Lung (tissue), 11 donors: ENCODE measurements at regions not wholly inside any gene's neighbourhood (a gene's known extent, or its start where the extent isn't known, plus 50 kb on each side); places are given as distances from the start of the nearest gene placed in this dataset.

Experiments used
- ATAC-seq: fragments of 200-7000 bp; cut with Tn5 transposase; one replicate; pipeline ENCODE4 v1.9.1; 2020; ENCODE audit warnings: moderate number of reproducible peaks; ENCODE audit not compliant: insufficient read depth, low FRiP score
- DNase-seq, 3 donors: peaks; one replicate each; pipeline ENCODE4 v3.0.0-alpha.2; 2013 to 2017
- H3K27ac ChIP-seq, 2 donors: one replicate each; pipeline ENCODE4 v1.5.1; 2013; ENCODE audit warnings: mild to moderate bottlenecking in 2 of 2, moderate library complexity in 2 of 2, control low read depth in 1 of 2, inconsistent platforms in 1 of 2, low read depth in 1 of 2, low read length in 1 of 2
- H3K27me3 ChIP-seq, 3 donors: one replicate each; pipeline ENCODE4 v1.5.1; 2013; ENCODE audit warnings: low read length in 2 of 3; ENCODE audit not compliant: control insufficient read depth in 3 of 3, insufficient read depth in 3 of 3
- H3K36me3 ChIP-seq, 4 donors: one replicate each; pipeline ENCODE4 v1.5.1; 2013; ENCODE audit warnings: low read length in 4 of 4, mild to moderate bottlenecking in 1 of 4, moderate library complexity in 1 of 4; ENCODE audit not compliant: control insufficient read depth in 4 of 4, insufficient read depth in 4 of 4
- H3K4me1 ChIP-seq, 5 donors: one replicate each; pipeline ENCODE4 v1.5.1; 2013; ENCODE audit warnings: low read length in 5 of 5, mild to moderate bottlenecking in 2 of 5, moderate library complexity in 1 of 5; ENCODE audit not compliant: control insufficient read depth in 5 of 5, insufficient read depth in 5 of 5
- H3K4me3 ChIP-seq: one replicate; pipeline ENCODE4 v1.5.1; 2013; ENCODE audit warnings: mild to moderate bottlenecking, control low read depth, moderate library complexity
- H3K9ac ChIP-seq, 2 donors: one replicate each; pipeline ENCODE4 v1.5.1; 2013; ENCODE audit warnings: low read length in 2 of 2, control low read depth in 1 of 2; ENCODE audit not compliant: insufficient read depth in 1 of 2
- H3K9me3 ChIP-seq, 4 donors: one replicate each; pipeline ENCODE4 v1.5.1; 2013; ENCODE audit warnings: low read length in 3 of 4, mild to moderate bottlenecking in 1 of 4, moderate library complexity in 1 of 4; ENCODE audit not compliant: control insufficient read depth in 4 of 4, insufficient read depth in 3 of 4
- CTCF ChIP-seq: IDR thresholded peaks from 2 replicates; pipeline ENCODE4 v1.5.1; 2012; ENCODE audit warnings: mild to moderate bottlenecking; ENCODE audit errors: control extremely low read depth, extremely low read depth
- WGBS, 2 donors: extraction: QIAGEN DNeasy Blood & Tissue Kit; methylation state at CpG; one replicate each; pipeline ENCODE4 v1.1.7; 2013; 5-methylcytosine and 5-hydroxymethylcytosine counted together
- donor health status: control.
- donor health status: control.
- donor health status: Bipolar disorder and iron deficiency.
- donor health status: healthy.
- donor health status: DM: yes; HTN: yes; CAD: no.

- Histone ChIP-seq H3K9me3 (peaks cover 0 to 1% (median 0%) of the 10 kb centered on the region in 4 donors), H3K4me1 (no peaks in the 10 kb centered on the region), H3K27me3 (no peaks in the 10 kb centered on the region), H3K4me3 (no peak overlapping the region), H3K36me3 (no peaks in the 10 kb centered on the region), H3K27ac (no peak overlapping the region), H3K9ac (no peak overlapping the region)
- ATAC-seq (no peak), DNase-seq (no peak)
- no peak for TF ChIP-seq CTCF
- 90% methylated on average over 4 of the region's 4 CpGs for WGBS, 2 donors
These were observed 167.7 kb upstream of the NECTIN3 start for GRCh38 chr3:110903771-110904519.

DNA sequence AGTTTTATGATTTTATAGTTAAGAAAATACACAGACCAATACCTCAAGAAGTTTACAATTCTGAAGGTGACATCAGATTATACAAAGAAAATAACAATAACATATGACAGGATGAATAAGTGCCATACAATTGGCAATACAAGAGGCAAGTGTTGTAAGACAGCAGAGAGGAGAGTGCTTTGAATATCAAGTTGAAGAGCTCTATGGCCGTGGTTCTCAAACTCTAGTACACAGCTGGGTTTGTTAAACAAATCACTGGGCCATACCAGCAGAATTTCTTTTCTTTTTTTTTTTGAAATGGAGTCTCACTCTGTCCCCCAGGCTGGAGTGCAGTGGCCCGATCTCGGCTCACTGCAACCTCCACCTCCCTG, 167.1 kb upstream of the NECTIN3 start:
- H3K27ac ChIP-seq = no peak overlapping the region
- no peaks in the 10 kb centered on the region for H3K27me3 ChIP-seq
- 86 to 95% methylated on average over 3 of the region's 3 CpGs for WGBS, 2 donors
- no peaks in the 10 kb centered on the region for H3K36me3 ChIP-seq
- no peak overlapping the region for H3K4me3 ChIP-seq
- no peaks in the 10 kb centered on the region for H3K4me1 ChIP-seq
- ATAC-seq = no peak
- H3K9ac ChIP-seq = no peak overlapping the region
- DNase-seq = no peak
- TF ChIP-seq CTCF = no peak
- peaks cover 0 to 1% (median 0%) of the 10 kb centered on the region in 4 donors for H3K9me3 ChIP-seq

- no peak for TF ChIP-seq CTCF
- H3K9ac ChIP-seq = no peak overlapping the region
- H3K36me3 ChIP-seq = no peaks in the 10 kb centered on the region
- H3K27ac ChIP-seq = no peak overlapping the region
- ATAC-seq (no peak), DNase-seq (no peak)
- peaks cover 0 to 1% (median 0%) of the 10 kb centered on the region in 4 donors for H3K9me3 ChIP-seq
- 70 to 79% methylated on average over 1 of the region's 1 CpG for WGBS, 2 donors
- H3K27me3 ChIP-seq = no peaks in the 10 kb centered on the region
- no peaks in the 10 kb centered on the region for H3K4me1 ChIP-seq
- H3K4me3 ChIP-seq = no peak overlapping the region
These were observed 166.5 kb upstream of the NECTIN3 start for GRCh38 chr3:110905121-110905520.

- no peak for TF ChIP-seq CTCF
- H3K9me3 ChIP-seq = peaks cover 0 to 1% (median 0%) of the 10 kb centered on the region in 4 donors
These were observed 161.8 kb upstream of the NECTIN3 start for GRCh38 chr3:110909839-110910238.

More at GRCh38 chr3:110909839-110910238, 161.8 kb upstream of the NECTIN3 start:
- no peaks in the 10 kb centered on the region for H3K36me3 ChIP-seq
- ATAC-seq = no peak
- H3K4me3 ChIP-seq = no peak overlapping the region
- H3K27ac ChIP-seq = no peak overlapping the region
- H3K9ac ChIP-seq = no peak overlapping the region
- 66 to 77% methylated on average over 2 of the region's 2 CpGs for WGBS, 2 donors
- no peaks in the 10 kb centered on the region for H3K4me1 ChIP-seq
- no peak for DNase-seq
- no peaks in the 10 kb centered on the region for H3K27me3 ChIP-seq
